ENCODE measurements at regions not wholly inside any gene's neighbourhood (a gene's known extent, or its start where the extent isn't known, plus 50 kb on each side); places are given as distances from the start of the nearest gene placed in this dataset.

DNA sequence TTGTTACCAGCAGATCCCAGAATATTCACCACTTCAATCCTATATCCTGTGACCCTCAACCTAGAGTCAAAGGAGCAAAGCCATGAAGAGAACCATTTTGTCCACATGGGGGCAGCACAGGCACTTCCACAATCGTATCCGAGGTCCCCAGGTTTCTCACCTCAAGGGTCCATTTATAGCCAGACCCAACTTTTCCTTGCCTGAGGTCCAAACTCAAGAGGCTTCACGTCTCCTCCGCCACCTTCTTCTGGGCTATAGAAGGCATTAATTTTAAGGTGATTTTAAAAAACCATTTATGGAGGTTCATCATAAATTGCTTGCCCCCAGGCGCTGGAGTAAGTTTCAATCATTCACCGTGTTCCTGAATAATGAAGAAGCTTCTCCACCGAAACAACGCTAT is 111.6 kb upstream of the NABP1 start:
- TF ChIP-seq, protein P1, sequence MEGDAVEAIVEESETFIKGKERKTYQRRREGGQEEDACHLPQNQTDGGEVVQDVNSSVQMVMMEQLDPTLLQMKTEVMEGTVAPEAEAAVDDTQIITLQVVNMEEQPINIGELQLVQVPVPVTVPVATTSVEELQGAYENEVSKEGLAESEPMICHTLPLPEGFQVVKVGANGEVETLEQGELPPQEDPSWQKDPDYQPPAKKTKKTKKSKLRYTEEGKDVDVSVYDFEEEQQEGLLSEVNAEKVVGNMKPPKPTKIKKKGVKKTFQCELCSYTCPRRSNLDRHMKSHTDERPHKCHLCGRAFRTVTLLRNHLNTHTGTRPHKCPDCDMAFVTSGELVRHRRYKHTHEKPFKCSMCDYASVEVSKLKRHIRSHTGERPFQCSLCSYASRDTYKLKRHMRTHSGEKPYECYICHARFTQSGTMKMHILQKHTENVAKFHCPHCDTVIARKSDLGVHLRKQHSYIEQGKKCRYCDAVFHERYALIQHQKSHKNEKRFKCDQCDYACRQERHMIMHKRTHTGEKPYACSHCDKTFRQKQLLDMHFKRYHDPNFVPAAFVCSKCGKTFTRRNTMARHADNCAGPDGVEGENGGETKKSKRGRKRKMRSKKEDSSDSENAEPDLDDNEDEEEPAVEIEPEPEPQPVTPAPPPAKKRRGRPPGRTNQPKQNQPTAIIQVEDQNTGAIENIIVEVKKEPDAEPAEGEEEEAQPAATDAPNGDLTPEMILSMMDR (IDR thresholded peaks at IDR 0.05; ENCODE audit: low read depth, low read length) = peak; percentile 87
- TF ChIP-seq EZH2phosphoT487 (IDR thresholded peaks at IDR 0.05; ENCODE audit: low read depth) = no peak

All from OCI-LY3 (cell line).